ENCODE measurements at regions not wholly inside any gene's neighbourhood (a gene's known extent, or its start where the extent isn't known, plus 50 kb on each side); places are given as distances from the start of the nearest gene placed in this dataset.

DNA sequence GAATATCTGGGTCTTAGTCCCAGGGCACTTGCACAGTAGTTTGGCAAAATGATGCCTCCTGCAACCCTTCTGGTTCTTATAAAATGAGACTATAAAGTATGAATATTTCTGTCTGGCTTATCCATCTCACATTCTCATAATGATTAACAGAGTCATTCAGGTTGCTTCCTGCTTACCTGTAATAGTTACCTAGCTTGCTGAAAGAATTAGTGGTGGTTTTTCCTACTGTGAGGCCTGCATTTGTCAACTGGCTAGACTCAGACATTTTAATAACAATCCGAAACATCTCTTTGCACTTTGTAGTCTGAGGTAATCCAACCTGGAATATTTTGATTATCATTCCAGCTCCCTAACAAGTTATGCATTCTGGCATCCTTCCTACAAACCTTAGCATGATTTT, 75.6 kb upstream of the POU1F1 start:
- Mint-ChIP-seq H3K9me3 (ENCODE audit: unreplicated experiment) (no peaks in the 10 kb centered on the region), H3K27ac (ENCODE audit: unreplicated experiment) (no peak overlapping the region), H3K4me3 (ENCODE audit: unreplicated experiment) (no peak overlapping the region), H3K4me1 (ENCODE audit: low read depth, unreplicated experiment) (peaks cover 7% of the 10 kb centered on the region), H3K27me3 (ENCODE audit: insufficient read depth, unreplicated experiment) (no peaks in the 10 kb centered on the region), H3K36me3 (ENCODE audit: insufficient read depth, unreplicated experiment) (no peaks in the 10 kb centered on the region)
- no peak overlapping the region for H3K4me3 ChIP-seq (ENCODE audit: low read depth, low read length)
- TF ChIP-seq, protein P1, sequence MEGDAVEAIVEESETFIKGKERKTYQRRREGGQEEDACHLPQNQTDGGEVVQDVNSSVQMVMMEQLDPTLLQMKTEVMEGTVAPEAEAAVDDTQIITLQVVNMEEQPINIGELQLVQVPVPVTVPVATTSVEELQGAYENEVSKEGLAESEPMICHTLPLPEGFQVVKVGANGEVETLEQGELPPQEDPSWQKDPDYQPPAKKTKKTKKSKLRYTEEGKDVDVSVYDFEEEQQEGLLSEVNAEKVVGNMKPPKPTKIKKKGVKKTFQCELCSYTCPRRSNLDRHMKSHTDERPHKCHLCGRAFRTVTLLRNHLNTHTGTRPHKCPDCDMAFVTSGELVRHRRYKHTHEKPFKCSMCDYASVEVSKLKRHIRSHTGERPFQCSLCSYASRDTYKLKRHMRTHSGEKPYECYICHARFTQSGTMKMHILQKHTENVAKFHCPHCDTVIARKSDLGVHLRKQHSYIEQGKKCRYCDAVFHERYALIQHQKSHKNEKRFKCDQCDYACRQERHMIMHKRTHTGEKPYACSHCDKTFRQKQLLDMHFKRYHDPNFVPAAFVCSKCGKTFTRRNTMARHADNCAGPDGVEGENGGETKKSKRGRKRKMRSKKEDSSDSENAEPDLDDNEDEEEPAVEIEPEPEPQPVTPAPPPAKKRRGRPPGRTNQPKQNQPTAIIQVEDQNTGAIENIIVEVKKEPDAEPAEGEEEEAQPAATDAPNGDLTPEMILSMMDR (IDR thresholded peaks at IDR 0.05; ENCODE audit: insufficient read depth in 1 of 2, low read depth in 1 of 2, low read length in 1 of 2, severe bottlenecking in 1 of 2, unreplicated experiment in 1 of 2) = no peak
- H3K9me3 ChIP-seq = no peaks in the 10 kb centered on the region
- intact Hi-C loops (cut with micrococcal nuclease; ENCODE audit: unreplicated experiment) = loop anchor here (5.0 kb wide), 3 partner anchors 35 to 830 kb away; no protein-coding TSS in a partner anchor
- H3K36me3 ChIP-seq (ENCODE audit: control insufficient read depth, insufficient read depth, low read length) = no peaks in the 10 kb centered on the region
- peaks cover 8% of the 10 kb centered on the region; the same call in 1 of the 2 replicates for H3K4me1 ChIP-seq
- no TSS peak for BruUV-seq (replicated peaks)
- ChIA-PET POLR2A (no interaction called here), CTCF (interaction anchor here (1.2 kb wide), 1 partner anchor 653 kb away, joined by 5 read pairs; no protein-coding TSS in a partner anchor)
- no peak for DNase-seq
- H3K27me3 ChIP-seq (replicated peaks; ENCODE audit: control insufficient read depth, insufficient read depth, low read length) = no peaks in the 10 kb centered on the region

GRCh38 chr3:87350367-87351199, 74.2 kb upstream of the POU1F1 start:
- BruUV-seq (replicated peaks) = no TSS peak
- peaks cover 7% of the 10 kb centered on the region for H3K4me1 Mint-ChIP-seq (ENCODE audit: low read depth, unreplicated experiment)
- no peaks in the 10 kb centered on the region for H3K36me3 Mint-ChIP-seq (ENCODE audit: insufficient read depth, unreplicated experiment)
- Histone ChIP-seq H3K36me3 (ENCODE audit: control insufficient read depth, insufficient read depth, low read length) (no peaks in the 10 kb centered on the region), H3K4me3 (ENCODE audit: low read depth, low read length) (no peak overlapping the region), H3K9me3 (no peaks in the 10 kb centered on the region), H3K27me3 (replicated peaks; ENCODE audit: control insufficient read depth, insufficient read depth, low read length) (no peaks in the 10 kb centered on the region), H3K4me1 (peaks cover 8% of the 10 kb centered on the region; the same call in 1 of the 2 replicates)
- ChIA-PET POLR2A (interaction anchor here (0.5 kb wide), 1 partner anchor 25 kb away, joined by 4 read pairs; no protein-coding TSS in a partner anchor), CTCF (interaction anchor here (0.8 to 1.2 kb wide), 3 partner anchors 17 to 655 kb away, joined by 5 read pairs; no protein-coding TSS in a partner anchor)
- no peaks in the 10 kb centered on the region for H3K27me3 Mint-ChIP-seq (ENCODE audit: insufficient read depth, unreplicated experiment)
- peak; percentile 22 to 36 for DNase-seq
- TF ChIP-seq, protein P1 (IDR thresholded peaks at IDR 0.05; ENCODE audit: insufficient read depth in 1 of 2, low read depth in 1 of 2, low read length in 1 of 2, severe bottlenecking in 1 of 2, unreplicated experiment in 1 of 2) = peak; percentile 77 to 80
- no peak overlapping the region for H3K27ac Mint-ChIP-seq (ENCODE audit: unreplicated experiment)
- intact Hi-C loops (cut with micrococcal nuclease; ENCODE audit: unreplicated experiment) = loop anchor here (1.0 to 5.0 kb wide), 6 partner anchors 33 to 832 kb away; no protein-coding TSS in a partner anchor
- H3K9me3 Mint-ChIP-seq (ENCODE audit: unreplicated experiment) = no peaks in the 10 kb centered on the region
- no peak overlapping the region for H3K4me3 Mint-ChIP-seq (ENCODE audit: unreplicated experiment)

GRCh38 chr3:87349833-87350232, 73.4 kb upstream of the POU1F1 start:
- Histone ChIP-seq H3K4me3 (ENCODE audit: low read depth, low read length) (no peak overlapping the region), H3K36me3 (ENCODE audit: control insufficient read depth, insufficient read depth, low read length) (no peaks in the 10 kb centered on the region), H3K9me3 (no peaks in the 10 kb centered on the region), H3K27me3 (replicated peaks; ENCODE audit: control insufficient read depth, insufficient read depth, low read length) (no peaks in the 10 kb centered on the region), H3K4me1 (peaks cover 8% of the 10 kb centered on the region; the same call in 1 of the 2 replicates)
- H3K4me3 Mint-ChIP-seq (ENCODE audit: unreplicated experiment) = no peak overlapping the region
- intact Hi-C loops (cut with micrococcal nuclease; ENCODE audit: unreplicated experiment) = loop anchor here (1.0 to 5.0 kb wide), 6 partner anchors 33 to 832 kb away; no protein-coding TSS in a partner anchor
- no peaks in the 10 kb centered on the region for H3K36me3 Mint-ChIP-seq (ENCODE audit: insufficient read depth, unreplicated experiment)
- peaks cover 7% of the 10 kb centered on the region for H3K4me1 Mint-ChIP-seq (ENCODE audit: low read depth, unreplicated experiment)
- H3K9me3 Mint-ChIP-seq (ENCODE audit: unreplicated experiment) = peaks cover 7% of the 10 kb centered on the region
- H3K27me3 Mint-ChIP-seq (ENCODE audit: insufficient read depth, unreplicated experiment) = no peaks in the 10 kb centered on the region
- ChIA-PET POLR2A (no interaction called here), CTCF (no interaction called here)
- no peak overlapping the region for H3K27ac Mint-ChIP-seq (ENCODE audit: unreplicated experiment)
- no TSS peak for BruUV-seq (replicated peaks)
- TF ChIP-seq, protein P1 (IDR thresholded peaks at IDR 0.05; ENCODE audit: insufficient read depth in 1 of 2, low read depth in 1 of 2, low read length in 1 of 2, severe bottlenecking in 1 of 2, unreplicated experiment in 1 of 2) = no peak
- DNase-seq = no peak

Measured in Caco-2 (cell line).